ENCODE measurements at regions not wholly inside any gene's neighbourhood (a gene's known extent, or its start where the extent isn't known, plus 50 kb on each side); places are given as distances from the start of the nearest gene placed in this dataset.

GRCh38 chr22:49108636-49109315 is 718.9 kb downstream of the BRD1 start:
- in situ Hi-C loops (cut with HindIII; ENCODE audit: low pct_unique_long_range_greater_than_20kb, low sequenced_read_pairs): no loop called here
- no peak for TF ChIP-seq JUND (IDR thresholded peaks at IDR 0.05; ENCODE audit: low read depth)
- no peak for DNase-seq (ENCODE audit: low read depth in 1 of 2, low spot score in 1 of 2)

DNA sequence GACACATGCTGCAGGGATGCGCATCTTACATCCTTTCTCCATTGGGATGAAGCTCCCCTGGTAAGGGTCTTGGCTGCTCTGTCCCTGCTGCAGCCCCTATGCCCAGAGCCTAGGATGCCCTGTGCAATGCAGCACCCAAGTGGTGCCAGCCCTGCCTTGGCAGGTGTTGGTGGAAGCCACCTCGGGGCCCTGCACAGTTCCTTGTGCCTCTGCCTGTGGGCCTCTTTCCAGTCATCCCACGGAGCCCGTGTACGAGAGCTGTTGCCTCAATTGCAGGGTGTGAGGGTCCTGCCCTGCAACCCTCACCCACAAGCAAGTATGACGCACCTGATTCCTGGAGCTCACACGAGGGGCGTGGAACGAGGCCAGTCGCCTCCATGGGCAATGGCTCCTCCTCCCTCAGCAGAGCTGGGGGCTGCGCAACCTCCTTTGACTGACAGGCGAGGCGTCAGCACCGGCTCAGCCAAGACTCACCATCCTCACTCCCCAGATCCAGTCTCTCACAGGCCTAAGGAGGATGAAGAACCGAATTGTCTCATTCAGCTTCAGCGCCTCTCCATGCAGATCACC is 719.6 kb downstream of the BRD1 start:
- DNase-seq (ENCODE audit: low read depth in 1 of 2, low spot score in 1 of 2): no peak
- no peak for TF ChIP-seq JUND (IDR thresholded peaks at IDR 0.05; ENCODE audit: low read depth)
- in situ Hi-C loops (cut with HindIII; ENCODE audit: low pct_unique_long_range_greater_than_20kb, low sequenced_read_pairs): no loop called here

GRCh38 chr22:49107561-49107960 is 720.1 kb downstream of the BRD1 start:
- in situ Hi-C loops (cut with HindIII; ENCODE audit: low pct_unique_long_range_greater_than_20kb, low sequenced_read_pairs): no loop called here
- TF ChIP-seq JUND (IDR thresholded peaks at IDR 0.05; ENCODE audit: low read depth): no peak
- no peak for DNase-seq (ENCODE audit: low read depth in 1 of 2, low spot score in 1 of 2)

- in situ Hi-C loops (cut with HindIII; ENCODE audit: low pct_unique_long_range_greater_than_20kb, low sequenced_read_pairs): no loop called here
- no peak for TF ChIP-seq JUND (IDR thresholded peaks at IDR 0.05; ENCODE audit: low read depth)
These were observed 720.9 kb downstream of the BRD1 start for GRCh38 chr22:49106842-49107152.

DNA sequence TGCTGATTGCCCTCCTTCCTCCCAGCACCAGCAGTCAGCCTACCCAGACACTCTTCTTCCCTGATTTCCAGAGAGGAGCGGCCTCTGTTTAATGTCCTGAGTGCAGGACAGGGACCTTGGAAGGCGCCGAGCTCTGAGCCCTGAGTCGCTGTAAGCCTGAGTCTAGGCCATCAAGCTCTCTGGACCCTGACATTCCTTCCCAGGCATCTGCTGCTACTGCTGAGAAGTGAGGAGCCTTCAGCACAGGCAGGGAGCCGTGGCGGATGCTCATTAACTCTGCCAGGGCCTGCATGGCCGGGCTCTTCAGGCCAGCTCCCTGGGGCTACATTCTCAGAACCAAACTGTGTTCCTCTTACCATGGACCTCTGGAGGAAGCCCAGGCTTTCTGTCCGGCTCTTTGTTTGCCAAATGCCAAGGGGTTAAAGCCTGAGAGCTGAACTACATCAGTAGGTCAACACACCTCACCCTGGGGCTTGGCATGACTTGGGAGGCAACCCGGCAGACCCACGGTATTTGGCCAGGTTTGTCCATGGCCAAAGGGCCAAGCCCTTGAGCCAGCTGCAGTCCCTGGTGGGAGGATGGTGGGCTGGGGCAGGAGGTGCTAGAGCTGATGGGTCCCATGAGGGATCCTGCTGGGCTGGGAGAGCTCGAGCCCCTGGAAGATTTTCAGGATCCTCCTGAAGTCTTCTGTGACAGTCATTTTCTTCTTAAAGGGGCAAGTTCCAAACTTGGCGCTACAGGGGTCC is 721.4 kb downstream of the BRD1 start:
- in situ Hi-C loops (cut with HindIII; ENCODE audit: low pct_unique_long_range_greater_than_20kb, low sequenced_read_pairs): no loop called here
- DNase-seq (ENCODE audit: low read depth in 1 of 2, low spot score in 1 of 2): no peak
- TF ChIP-seq JUND (IDR thresholded peaks at IDR 0.05; ENCODE audit: low read depth): no peak

More at GRCh38 chr22:49106842-49107152, 720.9 kb downstream of the BRD1 start:
- no peak for DNase-seq (ENCODE audit: low read depth in 1 of 2, low spot score in 1 of 2)

GRCh38 chr22:49104434-49104833 is 723.2 kb downstream of the BRD1 start:
- in situ Hi-C loops (cut with HindIII; ENCODE audit: low pct_unique_long_range_greater_than_20kb, low sequenced_read_pairs): no loop called here
- TF ChIP-seq JUND (IDR thresholded peaks at IDR 0.05; ENCODE audit: low read depth): no peak
- DNase-seq (ENCODE audit: low read depth in 1 of 2, low spot score in 1 of 2): no peak

DNA sequence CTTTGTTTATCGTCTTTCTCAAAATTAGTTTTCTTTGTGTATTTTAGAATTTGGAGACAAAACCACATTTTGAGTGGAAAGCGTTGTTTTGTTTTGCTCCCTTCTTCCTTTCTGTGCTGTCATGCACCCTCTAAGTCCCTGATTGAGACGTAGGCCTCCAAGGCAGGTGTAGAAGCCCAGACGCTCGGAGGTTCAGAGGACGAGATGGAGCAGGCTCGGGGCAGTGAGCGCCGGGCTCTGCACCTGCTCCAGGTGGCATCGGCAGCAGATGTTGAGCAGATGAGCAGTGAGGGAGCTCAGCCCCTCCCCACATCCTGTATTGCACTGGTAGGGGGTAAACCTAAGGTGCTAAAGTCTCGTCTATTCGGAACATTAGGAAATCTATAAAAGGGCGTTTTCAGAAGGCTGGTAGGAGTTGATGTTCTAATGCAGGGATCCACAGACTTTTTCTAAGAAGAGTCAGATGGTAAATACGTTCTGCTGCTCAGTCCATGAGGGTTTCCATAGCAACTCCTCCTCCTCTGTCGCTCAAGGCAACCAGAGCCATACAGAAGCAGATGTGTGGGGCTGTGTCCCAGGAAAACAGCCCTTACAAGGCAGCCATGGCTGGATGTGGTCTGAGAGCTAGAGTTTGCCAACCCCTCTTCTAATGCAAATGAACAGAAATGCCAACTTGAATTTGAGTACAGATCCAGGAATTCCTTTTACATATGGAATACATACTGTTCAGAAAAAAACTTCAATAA is 724.2 kb downstream of the BRD1 start:
- in situ Hi-C loops (cut with HindIII; ENCODE audit: low pct_unique_long_range_greater_than_20kb, low sequenced_read_pairs): no loop called here
- TF ChIP-seq JUND (IDR thresholded peaks at IDR 0.05; ENCODE audit: low read depth): no peak
- no peak for DNase-seq (ENCODE audit: low read depth in 1 of 2, low spot score in 1 of 2)

DNA sequence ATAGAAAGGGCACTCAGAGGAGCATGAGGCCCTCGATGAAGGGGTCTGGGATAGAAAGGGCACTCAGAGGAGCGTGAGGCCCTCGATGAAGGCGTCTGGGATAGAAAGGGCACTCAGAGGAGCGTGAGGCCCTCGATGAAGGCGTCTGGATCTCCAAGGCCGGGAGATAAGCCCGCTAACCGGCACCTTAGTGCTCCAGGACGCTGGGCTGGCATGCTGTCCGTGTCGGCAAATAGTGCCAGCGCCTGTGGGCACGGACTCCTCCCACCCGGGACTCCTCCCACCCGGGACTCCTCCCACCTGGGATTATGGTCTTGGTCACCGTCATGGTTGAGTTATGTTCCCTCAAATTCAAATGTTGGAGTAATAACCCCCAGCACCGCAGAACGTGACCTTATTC is 725.3 kb downstream of the BRD1 start:
- TF ChIP-seq JUND (IDR thresholded peaks at IDR 0.05; ENCODE audit: low read depth): no peak
- no peak for DNase-seq (ENCODE audit: low read depth in 1 of 2, low spot score in 1 of 2)
- in situ Hi-C loops (cut with HindIII; ENCODE audit: low pct_unique_long_range_greater_than_20kb, low sequenced_read_pairs): no loop called here

DNA sequence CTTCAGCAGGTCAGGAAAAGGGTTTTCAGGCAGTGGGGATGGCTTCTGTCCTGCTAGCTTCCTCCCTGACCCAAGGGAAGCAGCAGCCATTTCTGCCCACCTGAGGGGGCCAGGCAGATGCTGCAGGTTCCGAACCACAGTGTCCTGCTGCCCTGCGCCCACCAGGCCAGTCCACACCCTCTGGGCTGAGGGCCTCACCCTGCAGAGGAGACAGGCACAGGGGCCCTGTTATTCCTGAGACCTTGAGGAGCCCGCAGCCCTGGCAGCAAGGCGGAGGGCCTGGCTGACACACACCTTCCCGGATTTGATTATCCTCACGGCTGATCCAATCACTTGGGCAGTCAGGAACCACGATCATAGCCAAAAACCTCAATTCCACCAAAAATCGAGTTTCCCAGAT is 725.8 kb downstream of the BRD1 start:
- in situ Hi-C loops (cut with HindIII; ENCODE audit: low pct_unique_long_range_greater_than_20kb, low sequenced_read_pairs): no loop called here
- no peak for TF ChIP-seq JUND (IDR thresholded peaks at IDR 0.05; ENCODE audit: low read depth)
- DNase-seq (ENCODE audit: low read depth in 1 of 2, low spot score in 1 of 2): no peak

DNA sequence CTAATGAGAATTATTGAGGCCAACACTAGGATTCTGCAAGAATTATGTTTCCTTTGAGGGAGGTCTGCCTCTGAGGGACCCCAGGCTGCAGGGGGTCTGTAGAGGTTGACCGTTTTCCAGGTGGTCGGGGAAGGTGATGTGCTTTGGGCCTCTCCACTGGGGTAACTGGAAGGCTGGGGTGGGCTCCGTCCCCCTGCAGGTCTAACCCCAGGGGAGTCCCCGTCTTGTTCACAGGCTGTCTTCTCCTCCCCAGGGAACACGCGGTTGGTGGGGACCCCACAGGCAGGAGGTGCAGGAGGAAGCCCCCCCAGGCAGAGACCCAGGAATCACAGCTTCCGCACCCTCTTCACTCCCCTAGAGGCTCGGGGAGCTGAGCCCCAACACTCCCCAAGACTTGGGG is 726.4 kb downstream of the BRD1 start:
- no peak for DNase-seq (ENCODE audit: low read depth in 1 of 2, low spot score in 1 of 2)
- TF ChIP-seq JUND (IDR thresholded peaks at IDR 0.05; ENCODE audit: low read depth): no peak
- in situ Hi-C loops (cut with HindIII; ENCODE audit: low pct_unique_long_range_greater_than_20kb, low sequenced_read_pairs): no loop called here

GRCh38 chr22:49100773-49101172 is 726.9 kb downstream of the BRD1 start:
- no peak for DNase-seq (ENCODE audit: low read depth in 1 of 2, low spot score in 1 of 2)
- no peak for TF ChIP-seq JUND (IDR thresholded peaks at IDR 0.05; ENCODE audit: low read depth)
- in situ Hi-C loops (cut with HindIII; ENCODE audit: low pct_unique_long_range_greater_than_20kb, low sequenced_read_pairs): no loop called here

DNA sequence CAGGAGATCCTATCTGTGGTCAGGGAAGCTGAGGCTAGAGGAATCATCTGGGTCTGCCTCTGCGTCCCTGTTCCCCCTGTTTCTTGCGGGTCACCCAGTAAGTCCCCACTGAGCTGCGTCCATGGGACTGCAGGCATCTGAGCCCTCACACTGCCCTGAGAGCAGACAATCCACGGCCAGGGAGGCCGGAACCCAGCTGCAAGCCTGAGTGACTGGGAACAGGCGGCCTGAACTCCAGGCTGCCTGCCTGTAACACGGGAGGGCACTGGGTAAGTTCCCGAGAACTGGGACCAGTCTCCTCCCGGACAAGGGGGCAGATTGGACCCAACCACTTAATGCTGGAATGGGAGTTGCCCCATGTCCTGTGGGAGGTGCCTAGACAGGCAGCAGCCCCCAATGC is 727.4 kb downstream of the BRD1 start:
- DNase-seq (ENCODE audit: low read depth in 1 of 2, low spot score in 1 of 2): no peak
- in situ Hi-C loops (cut with HindIII; ENCODE audit: low pct_unique_long_range_greater_than_20kb, low sequenced_read_pairs): no loop called here
- TF ChIP-seq JUND (IDR thresholded peaks at IDR 0.05; ENCODE audit: low read depth): no peak
